Panc1 (cell line): ENCODE measurements at regions not wholly inside any gene's neighbourhood (a gene's known extent, or its start where the extent isn't known, plus 50 kb on each side); places are given as distances from the start of the nearest gene placed in this dataset.

Experiments used
- CTCF ChIP-seq: fragments of 450-650 bp; IDR thresholded peaks from 2 replicates; pipeline ENCODE4 v1.5.1; 2017; ENCODE audit warnings: mild to moderate bottlenecking
- POLR2AphosphoS5 ChIP-seq: IDR thresholded peaks from 2 replicates; pipeline ENCODE4 v1.6.1; 2012; ENCODE audit warnings: mild to moderate bottlenecking, low read depth, low read length, moderate library complexity
- REST ChIP-seq, 2 experiments: IDR thresholded peaks; 2 replicates each; pipeline ENCODE4 v1.6.1; 2011 to 2012; ENCODE audit warnings: low read depth in 2 of 2, control low read depth in 1 of 2, low read length in 1 of 2, mild to moderate bottlenecking in 1 of 2, moderate library complexity in 1 of 2; ENCODE audit not compliant: insufficient read depth in 1 of 2
- SIN3A ChIP-seq: IDR thresholded peaks from 2 replicates; pipeline ENCODE4 v1.6.1; 2012; ENCODE audit warnings: low read depth, mild to moderate bottlenecking, low read length, moderate library complexity, borderline replicate concordance; ENCODE audit not compliant: insufficient read depth
- TCF7L2 ChIP-seq: IDR thresholded peaks from 2 replicates; pipeline ENCODE4 v1.6.1; 2011; ENCODE audit warnings: mild to moderate bottlenecking, low read depth, low read length, inconsistent platforms

DNA sequence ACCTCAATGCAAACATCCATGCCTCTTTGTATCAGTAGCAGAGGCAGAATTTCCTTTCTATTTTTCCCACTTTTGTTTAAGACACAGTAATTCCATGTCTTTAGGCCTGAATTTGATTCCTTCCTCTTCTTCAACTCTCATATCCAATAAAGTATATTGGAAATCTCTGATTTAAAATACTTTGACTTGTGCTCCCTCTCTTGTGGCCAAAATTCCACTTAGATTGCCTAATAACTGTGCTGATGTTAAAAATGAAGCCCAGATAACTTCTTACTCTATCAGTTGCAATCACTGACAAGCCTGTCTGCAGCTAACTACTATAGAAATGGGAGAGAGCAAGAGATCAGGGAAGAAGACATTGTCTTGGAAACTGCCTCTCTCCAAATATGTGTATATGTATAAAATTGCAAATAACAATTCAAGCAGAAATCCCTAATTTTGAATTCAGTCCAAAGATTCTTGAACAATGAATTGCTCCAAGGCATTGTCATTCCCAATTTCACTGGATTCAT, 163.5 kb upstream of the SPIN4 start:
- no peak for TF ChIP-seq CTCF
- no peak for TF ChIP-seq REST (IDR thresholded peaks at IDR 0.05; ENCODE audit: insufficient read depth in 1 of 2, low read depth in 2 of 2, low read length in 1 of 2)
- TF ChIP-seq POLR2AphosphoS5, result no peak
- no peak for TF ChIP-seq SIN3A
- no peak for TF ChIP-seq TCF7L2
